ENCODE measurements at regions not wholly inside any gene's neighbourhood (a gene's known extent, or its start where the extent isn't known, plus 50 kb on each side); places are given as distances from the start of the nearest gene placed in this dataset.
"Not testable (repeated sequence)": the region's sequence is repeated elsewhere in the genome, so short reads cannot be mapped to it uniquely, and the experiment has no call there.

- 100% methylated on average over 2 of the region's 2 CpGs for WGBS (ENCODE audit: insufficient coverage)
- no peaks in the 10 kb centered on the region for H3K27me3 ChIP-seq (replicated peaks in 2 of 5; ENCODE audit: control insufficient read depth in 4 of 5, insufficient read depth in 5 of 5, low read length in 4 of 5)
- no peaks in the 10 kb centered on the region for H3K4me1 ChIP-seq (ENCODE audit: control extremely low read depth in 1 of 4, control insufficient read depth in 4 of 4, insufficient read depth in 4 of 4, low read length in 3 of 4)
- DNase-seq = no peak
- no peaks in the 10 kb centered on the region for H3K36me3 ChIP-seq (ENCODE audit: control insufficient read depth in 4 of 4, insufficient read depth in 4 of 4, low read length in 3 of 4)
- H3K4me3 ChIP-seq (ENCODE audit: control insufficient read depth in 1 of 7, extremely low read depth in 1 of 7, insufficient read depth in 4 of 7, low read depth in 2 of 7, low read length in 6 of 7) = no peak overlapping the region
- ChIA-PET POLR2A (no interaction called here), CTCF (no interaction called here)
- no peak overlapping the region for H3K27ac ChIP-seq (ENCODE audit: insufficient read depth in 1 of 2, low read depth in 1 of 2, low read length in 2 of 2, poor library complexity in 1 of 2, severe bottlenecking in 2 of 2)
- H3K9me3 ChIP-seq (ENCODE audit: control extremely low read depth in 1 of 5, control insufficient read depth in 4 of 5, insufficient read depth in 2 of 5, low read depth in 1 of 5, low read length in 4 of 5) = no peaks in the 10 kb centered on the region
Measured at GRCh38 chr2:194549387-194549786, 1107.6 kb upstream of the SLC39A10 start.

DNA sequence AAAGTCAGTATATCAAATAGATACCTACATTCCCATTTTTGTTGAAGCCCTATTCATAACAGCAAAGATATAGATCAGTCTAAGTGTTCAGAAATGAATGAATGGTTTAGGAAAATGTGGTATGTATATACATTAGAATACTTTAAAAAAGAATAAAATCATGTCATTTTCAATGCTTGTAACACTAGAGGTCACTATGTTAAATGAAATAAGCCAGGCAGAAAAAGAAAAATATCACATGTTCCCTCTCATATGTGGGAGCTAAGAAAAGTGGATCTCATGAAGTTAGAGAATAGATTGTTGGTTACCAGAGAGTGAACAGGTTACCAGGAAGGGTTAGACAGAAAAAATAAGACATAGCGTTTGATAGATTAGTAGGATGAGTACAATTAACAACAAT lies 1111.0 kb upstream of the SLC39A10 start:
- Histone ChIP-seq H3K4me1 (ENCODE audit: control extremely low read depth in 1 of 4, control insufficient read depth in 4 of 4, insufficient read depth in 4 of 4, low read length in 3 of 4) (no peaks in the 10 kb centered on the region), H3K27ac (ENCODE audit: insufficient read depth in 1 of 2, low read depth in 1 of 2, low read length in 2 of 2, poor library complexity in 1 of 2, severe bottlenecking in 2 of 2) (no peak overlapping the region), H3K9me3 (ENCODE audit: control extremely low read depth in 1 of 5, control insufficient read depth in 4 of 5, insufficient read depth in 2 of 5, low read depth in 1 of 5, low read length in 4 of 5) (peaks cover 0 to 2% (median 0%) of the 10 kb centered on the region in 5 experiments), H3K36me3 (ENCODE audit: control insufficient read depth in 4 of 4, insufficient read depth in 4 of 4, low read length in 3 of 4) (no peaks in the 10 kb centered on the region), H3K27me3 (replicated peaks in 2 of 5; ENCODE audit: control insufficient read depth in 4 of 5, insufficient read depth in 5 of 5, low read length in 4 of 5) (no peaks in the 10 kb centered on the region), H3K4me3 (ENCODE audit: control insufficient read depth in 1 of 7, extremely low read depth in 1 of 7, insufficient read depth in 4 of 7, low read depth in 2 of 7, low read length in 6 of 7) (no peak overlapping the region)
- peak; percentile 4 to 17 (median 14) for DNase-seq
- ChIA-PET POLR2A (no interaction called here), CTCF (interaction anchor here (1.0 kb wide), 1 partner anchor 1392 kb away, joined by 3 read pairs; no protein-coding TSS in a partner anchor)
- no CpG with 5 or more reads among the region's 1 CpG for WGBS (ENCODE audit: insufficient coverage)

DNA sequence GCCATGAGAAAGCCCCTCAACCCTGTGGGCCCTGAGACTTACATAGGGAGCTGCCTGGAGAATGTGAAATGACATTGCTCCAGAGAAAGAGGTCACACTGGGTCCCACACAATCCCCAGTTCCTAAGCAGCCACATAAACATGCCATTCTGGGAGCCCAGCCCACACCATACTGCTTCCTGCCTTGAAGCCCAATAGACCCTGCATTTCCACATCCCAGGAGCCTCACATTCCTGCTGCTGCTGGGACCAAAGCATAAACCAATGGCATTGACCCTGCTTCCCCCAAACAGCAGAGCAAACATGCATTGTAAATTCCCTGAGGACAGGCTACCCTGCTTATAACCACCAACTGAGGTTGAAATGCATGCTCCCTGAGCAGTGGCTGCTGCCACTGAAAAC lies 1117.6 kb upstream of the SLC39A10 start:
- no peak overlapping the region for H3K27ac ChIP-seq (ENCODE audit: insufficient read depth in 1 of 2, low read depth in 1 of 2, low read length in 2 of 2, poor library complexity in 1 of 2, severe bottlenecking in 2 of 2)
- H3K9me3 ChIP-seq (ENCODE audit: control extremely low read depth in 1 of 5, control insufficient read depth in 4 of 5, insufficient read depth in 2 of 5, low read depth in 1 of 5, low read length in 4 of 5) = peaks cover 0 to 4% (median 1%) of the 10 kb centered on the region in 5 experiments
- H3K36me3 ChIP-seq (ENCODE audit: control insufficient read depth in 4 of 4, insufficient read depth in 4 of 4, low read length in 3 of 4) = no peaks in the 10 kb centered on the region
- no peak overlapping the region for H3K4me3 ChIP-seq (ENCODE audit: control insufficient read depth in 1 of 7, extremely low read depth in 1 of 7, insufficient read depth in 4 of 7, low read depth in 2 of 7, low read length in 6 of 7)
- CTCF ChIA-PET = no interaction called here
- H3K27me3 ChIP-seq (replicated peaks in 2 of 5; ENCODE audit: control insufficient read depth in 4 of 5, insufficient read depth in 5 of 5, low read length in 4 of 5) = no peaks in the 10 kb centered on the region
- POLR2A ChIA-PET = no interaction called here
- no peaks in the 10 kb centered on the region for H3K4me1 ChIP-seq (ENCODE audit: control extremely low read depth in 1 of 4, control insufficient read depth in 4 of 4, insufficient read depth in 4 of 4, low read length in 3 of 4)
- no peak for DNase-seq

- no peak overlapping the region for H3K27ac ChIP-seq (ENCODE audit: insufficient read depth in 1 of 2, low read depth in 1 of 2, low read length in 2 of 2, poor library complexity in 1 of 2, severe bottlenecking in 2 of 2)
- no peak overlapping the region for H3K4me3 ChIP-seq (ENCODE audit: control insufficient read depth in 1 of 7, extremely low read depth in 1 of 7, insufficient read depth in 4 of 7, low read depth in 2 of 7, low read length in 6 of 7)
- no peaks in the 10 kb centered on the region for H3K36me3 ChIP-seq (ENCODE audit: control insufficient read depth in 4 of 4, insufficient read depth in 4 of 4, low read length in 3 of 4)
- no peaks in the 10 kb centered on the region for H3K27me3 ChIP-seq (replicated peaks in 2 of 5; ENCODE audit: control insufficient read depth in 4 of 5, insufficient read depth in 5 of 5, low read length in 4 of 5)
- no peaks in the 10 kb centered on the region for H3K9me3 ChIP-seq (ENCODE audit: control extremely low read depth in 1 of 5, control insufficient read depth in 4 of 5, insufficient read depth in 2 of 5, low read depth in 1 of 5, low read length in 4 of 5)
- DNase-seq = no peak
- ChIA-PET CTCF (no interaction called here), POLR2A (no interaction called here)
- H3K4me1 ChIP-seq (ENCODE audit: control extremely low read depth in 1 of 4, control insufficient read depth in 4 of 4, insufficient read depth in 4 of 4, low read length in 3 of 4) = no peaks in the 10 kb centered on the region
Measured at GRCh38 chr2:194526121-194526520, 1130.9 kb upstream of the SLC39A10 start.

DNA sequence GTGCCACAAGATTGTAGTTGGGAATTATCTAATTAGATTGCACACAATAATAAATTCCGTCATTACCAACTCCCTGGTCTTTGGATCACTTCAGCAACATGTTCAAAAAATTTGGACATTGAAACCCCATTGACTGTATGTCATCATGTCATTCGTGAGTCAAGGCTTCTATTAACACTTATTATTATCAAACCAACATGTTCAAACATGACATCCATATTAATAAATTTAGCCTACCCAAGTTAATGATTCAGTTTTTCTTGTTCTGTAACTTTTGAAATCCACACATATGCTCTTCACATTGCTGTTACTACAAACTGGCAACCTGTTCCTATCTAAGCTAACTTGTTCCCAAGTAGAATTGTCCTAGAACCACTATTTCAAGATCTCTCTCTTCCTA lies 1142.7 kb upstream of the SLC39A10 start:
- Histone ChIP-seq H3K27ac (ENCODE audit: insufficient read depth in 1 of 2, low read depth in 1 of 2, low read length in 2 of 2, poor library complexity in 1 of 2, severe bottlenecking in 2 of 2) (no peak overlapping the region), H3K4me1 (ENCODE audit: control extremely low read depth in 1 of 4, control insufficient read depth in 4 of 4, insufficient read depth in 4 of 4, low read length in 3 of 4) (no peaks in the 10 kb centered on the region), H3K36me3 (ENCODE audit: control insufficient read depth in 4 of 4, insufficient read depth in 4 of 4, low read length in 3 of 4) (no peaks in the 10 kb centered on the region), H3K4me3 (ENCODE audit: control insufficient read depth in 1 of 7, extremely low read depth in 1 of 7, insufficient read depth in 4 of 7, low read depth in 2 of 7, low read length in 6 of 7) (no peak overlapping the region), H3K9me3 (ENCODE audit: control extremely low read depth in 1 of 5, control insufficient read depth in 4 of 5, insufficient read depth in 2 of 5, low read depth in 1 of 5, low read length in 4 of 5) (no peaks in the 10 kb centered on the region), H3K27me3 (replicated peaks in 2 of 5; ENCODE audit: control insufficient read depth in 4 of 5, insufficient read depth in 5 of 5, low read length in 4 of 5) (no peaks in the 10 kb centered on the region)
- DNase-seq = no peak
- 100% methylated on average over 2 of the region's 2 CpGs for WGBS (ENCODE audit: insufficient coverage)
- CTCF ChIA-PET = no interaction called here
- POLR2A ChIA-PET = no interaction called here

- CTCF ChIA-PET; H3K27me3 ChIP-seq (replicated peaks in 2 of 5; ENCODE audit: control insufficient read depth in 4 of 5, insufficient read depth in 5 of 5, low read length in 4 of 5); DNase-seq; POLR2A ChIA-PET; H3K4me1 ChIP-seq (ENCODE audit: control extremely low read depth in 1 of 4, control insufficient read depth in 4 of 4, insufficient read depth in 4 of 4, low read length in 3 of 4); H3K36me3 ChIP-seq (ENCODE audit: control insufficient read depth in 4 of 4, insufficient read depth in 4 of 4, low read length in 3 of 4); H3K9me3 ChIP-seq (ENCODE audit: control extremely low read depth in 1 of 5, control insufficient read depth in 4 of 5, insufficient read depth in 2 of 5, low read depth in 1 of 5, low read length in 4 of 5); H3K27ac ChIP-seq (ENCODE audit: insufficient read depth in 1 of 2, low read depth in 1 of 2, low read length in 2 of 2, poor library complexity in 1 of 2, severe bottlenecking in 2 of 2); H3K4me3 ChIP-seq (ENCODE audit: control insufficient read depth in 1 of 7, extremely low read depth in 1 of 7, insufficient read depth in 4 of 7, low read depth in 2 of 7, low read length in 6 of 7): not testable (repeated sequence)
- no CpG with 5 or more reads among the region's 2 CpGs for WGBS (ENCODE audit: insufficient coverage)
Measured at GRCh38 chr2:194511070-194511469, 1146.0 kb upstream of the SLC39A10 start.

DNA sequence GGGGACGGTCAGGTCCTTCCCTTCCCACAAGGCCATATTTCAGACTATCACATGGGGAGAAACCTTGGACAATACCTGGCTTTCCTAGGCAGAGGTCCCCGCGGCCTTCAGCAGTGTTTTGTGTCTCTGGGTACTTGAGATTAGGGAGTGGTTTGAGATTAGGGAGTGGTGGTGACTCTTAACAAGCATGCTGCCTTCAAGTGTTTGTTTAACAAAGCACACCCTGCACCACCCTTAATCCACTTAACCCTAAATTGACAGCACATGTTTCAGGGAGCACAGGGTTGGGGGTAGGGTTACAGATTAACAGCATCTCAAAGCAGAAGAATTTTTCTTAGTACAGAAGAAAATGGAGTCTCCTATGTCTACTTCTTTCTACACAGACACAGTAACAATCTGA lies 1152.2 kb upstream of the SLC39A10 start:
- H3K4me3 ChIP-seq (ENCODE audit: control insufficient read depth in 1 of 7, extremely low read depth in 1 of 7, insufficient read depth in 4 of 7, low read depth in 2 of 7, low read length in 6 of 7); H3K27me3 ChIP-seq (replicated peaks in 2 of 5; ENCODE audit: control insufficient read depth in 4 of 5, insufficient read depth in 5 of 5, low read length in 4 of 5); H3K36me3 ChIP-seq (ENCODE audit: control insufficient read depth in 4 of 4, insufficient read depth in 4 of 4, low read length in 3 of 4); H3K4me1 ChIP-seq (ENCODE audit: control extremely low read depth in 1 of 4, control insufficient read depth in 4 of 4, insufficient read depth in 4 of 4, low read length in 3 of 4); H3K27ac ChIP-seq (ENCODE audit: insufficient read depth in 1 of 2, low read depth in 1 of 2, low read length in 2 of 2, poor library complexity in 1 of 2, severe bottlenecking in 2 of 2); DNase-seq; POLR2A ChIA-PET; H3K9me3 ChIP-seq (ENCODE audit: control extremely low read depth in 1 of 5, control insufficient read depth in 4 of 5, insufficient read depth in 2 of 5, low read depth in 1 of 5, low read length in 4 of 5): not testable (repeated sequence)
- CTCF ChIA-PET = interaction anchor here (1.1 kb wide), 1 partner anchor 10 kb away, joined by 3 read pairs; no protein-coding TSS in a partner anchor
- 29% methylated on average over 1 of the region's 3 CpGs for WGBS (ENCODE audit: insufficient coverage)

DNA sequence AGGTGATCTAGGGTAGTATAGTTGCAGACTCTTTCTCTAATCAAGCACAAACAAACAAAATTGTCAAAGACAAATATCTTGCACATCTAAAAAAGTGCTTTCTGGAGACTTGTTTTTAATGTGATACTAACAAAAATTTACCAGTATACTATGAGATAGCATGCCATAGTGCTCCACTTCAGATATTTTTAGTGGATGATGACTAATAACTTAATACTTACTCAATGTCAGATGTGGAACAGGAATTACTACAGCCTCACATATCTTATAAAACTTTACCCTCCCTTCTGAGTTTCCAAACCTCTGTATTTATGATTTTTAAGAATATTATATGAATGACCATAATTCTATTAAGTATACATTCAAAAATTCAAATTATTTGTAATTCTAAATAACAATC lies 1162.0 kb upstream of the SLC39A10 start:
- H3K36me3 ChIP-seq (ENCODE audit: control insufficient read depth in 4 of 4, insufficient read depth in 4 of 4, low read length in 3 of 4) = no peaks in the 10 kb centered on the region
- ChIA-PET POLR2A (no interaction called here), CTCF (no interaction called here)
- H3K4me1 ChIP-seq (ENCODE audit: control extremely low read depth in 1 of 4, control insufficient read depth in 4 of 4, insufficient read depth in 4 of 4, low read length in 3 of 4) = no peaks in the 10 kb centered on the region
- no peak overlapping the region for H3K4me3 ChIP-seq (ENCODE audit: control insufficient read depth in 1 of 7, extremely low read depth in 1 of 7, insufficient read depth in 4 of 7, low read depth in 2 of 7, low read length in 6 of 7)
- H3K27ac ChIP-seq (ENCODE audit: insufficient read depth in 1 of 2, low read depth in 1 of 2, low read length in 2 of 2, poor library complexity in 1 of 2, severe bottlenecking in 2 of 2) = no peak overlapping the region
- no peak for DNase-seq
- H3K9me3 ChIP-seq (ENCODE audit: control extremely low read depth in 1 of 5, control insufficient read depth in 4 of 5, insufficient read depth in 2 of 5, low read depth in 1 of 5, low read length in 4 of 5) = no peaks in the 10 kb centered on the region
- H3K27me3 ChIP-seq (replicated peaks in 2 of 5; ENCODE audit: control insufficient read depth in 4 of 5, insufficient read depth in 5 of 5, low read length in 4 of 5) = no peaks in the 10 kb centered on the region

Data from common myeloid progenitor, CD34-positive (primary cell).